ENCODE measurements at regions not wholly inside any gene's neighbourhood (a gene's known extent, or its start where the extent isn't known, plus 50 kb on each side); places are given as distances from the start of the nearest gene placed in this dataset.

DNA sequence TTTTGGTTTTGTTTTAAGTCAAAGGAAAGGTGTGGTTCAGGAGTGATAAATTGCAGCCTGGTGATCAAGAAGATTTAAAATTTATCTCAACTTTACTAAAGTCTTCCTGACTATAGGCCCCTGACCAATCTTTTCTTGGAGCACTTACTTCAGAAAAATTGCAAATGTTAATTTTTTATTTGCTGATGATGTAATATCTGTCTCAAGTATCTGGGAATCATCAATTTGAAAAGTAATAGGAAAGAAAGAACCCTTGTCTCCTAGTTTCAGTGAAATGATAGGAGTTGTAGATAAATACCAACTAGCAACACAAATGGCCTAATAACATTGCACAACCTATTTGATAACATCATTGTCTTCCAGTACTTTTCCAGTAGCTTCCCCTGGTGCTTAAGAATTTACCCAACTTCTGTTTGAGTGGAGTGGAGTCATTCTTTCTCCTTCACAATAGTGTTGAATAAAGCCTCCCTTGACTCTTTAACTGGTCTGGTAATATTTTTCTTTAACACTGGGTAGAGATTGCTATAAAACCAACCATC lies 648.3 kb upstream of the ADGRB3 start:
- Histone ChIP-seq H3K79me2 (ENCODE audit: low read depth) (no peaks in the 10 kb centered on the region), H2AFZ (no peak overlapping the region), H3K9me3 (ENCODE audit: insufficient read depth, low read depth) (no peaks in the 10 kb centered on the region), H3K4me3 (no peak overlapping the region), H3K27ac (no peak overlapping the region), H3K4me1 (replicated peaks; ENCODE audit: insufficient read depth) (no peaks in the 10 kb centered on the region), H3K9me2 (ENCODE audit: insufficient read depth) (no peaks in the 10 kb centered on the region; the same call in 1 of the 2 replicates), H3K4me2 (no peak overlapping the region), H3F3A (ENCODE audit: insufficient read depth, low read depth) (no peaks in the 10 kb centered on the region), H3K36me3 (ENCODE audit: low read depth) (no peaks in the 10 kb centered on the region), H4K20me1 (ENCODE audit: insufficient read depth) (no peaks in the 10 kb centered on the region), H3K27me3 (ENCODE audit: insufficient read depth, low read depth) (no peaks in the 10 kb centered on the region)
- ChIA-PET CTCF (no interaction called here), POLR2A (ENCODE audit: unreplicated experiment) (no interaction called here)
- no peak for DNase-seq
- BruUV-seq (replicated peaks), result no TSS peak
- TF ChIP-seq EZH2 (IDR thresholded peaks at IDR 0.05; ENCODE audit: low read depth) (no peak), CTCF (conservative IDR thresholded peaks at IDR 0.05) (no peak)
- intact Hi-C loops (cut with micrococcal nuclease; ENCODE audit: unreplicated experiment), result no loop called here

GRCh38 chr6:67976486-67976885 lies 658.6 kb upstream of the ADGRB3 start:
- no peaks in the 10 kb centered on the region for H3K9me2 ChIP-seq (ENCODE audit: insufficient read depth)
- no peaks in the 10 kb centered on the region for H4K20me1 ChIP-seq (ENCODE audit: insufficient read depth)
- ChIA-PET POLR2A (ENCODE audit: unreplicated experiment) (no interaction called here), CTCF (no interaction called here)
- no peaks in the 10 kb centered on the region for H3K9me3 ChIP-seq (ENCODE audit: insufficient read depth, low read depth)
- DNase-seq, result no peak
- no peaks in the 10 kb centered on the region for H3K27me3 ChIP-seq (ENCODE audit: insufficient read depth, low read depth)
- no TSS peak for BruUV-seq (replicated peaks)
- no peak overlapping the region for H3K4me2 ChIP-seq
- H3K36me3 ChIP-seq (ENCODE audit: low read depth), result no peaks in the 10 kb centered on the region
- no peak overlapping the region for H3K4me3 ChIP-seq
- intact Hi-C loops (cut with micrococcal nuclease; ENCODE audit: unreplicated experiment), result no loop called here
- H3K27ac ChIP-seq, result no peak overlapping the region
- TF ChIP-seq CTCF (conservative IDR thresholded peaks at IDR 0.05), result no peak
- TF ChIP-seq EZH2 (IDR thresholded peaks at IDR 0.05; ENCODE audit: low read depth), result no peak
- H3F3A ChIP-seq (ENCODE audit: insufficient read depth, low read depth), result no peaks in the 10 kb centered on the region
- H3K4me1 ChIP-seq (replicated peaks; ENCODE audit: insufficient read depth), result no peaks in the 10 kb centered on the region
- no peaks in the 10 kb centered on the region for H3K79me2 ChIP-seq (ENCODE audit: low read depth)
- no peak overlapping the region for H2AFZ ChIP-seq

GRCh38 chr6:67974931-67975330 lies 660.2 kb upstream of the ADGRB3 start:
- Histone ChIP-seq H3K36me3 (ENCODE audit: low read depth) (no peaks in the 10 kb centered on the region), H2AFZ (no peak overlapping the region), H3K27me3 (ENCODE audit: insufficient read depth, low read depth) (no peaks in the 10 kb centered on the region), H4K20me1 (ENCODE audit: insufficient read depth) (no peaks in the 10 kb centered on the region), H3K27ac (no peak overlapping the region), H3K4me3 (no peak overlapping the region), H3K9me3 (ENCODE audit: insufficient read depth, low read depth) (no peaks in the 10 kb centered on the region), H3K9me2 (ENCODE audit: insufficient read depth) (no peaks in the 10 kb centered on the region), H3K79me2 (ENCODE audit: low read depth) (no peaks in the 10 kb centered on the region), H3F3A (ENCODE audit: insufficient read depth, low read depth) (no peaks in the 10 kb centered on the region), H3K4me2 (no peak overlapping the region), H3K4me1 (replicated peaks; ENCODE audit: insufficient read depth) (no peaks in the 10 kb centered on the region)
- POLR2A ChIA-PET (ENCODE audit: unreplicated experiment), result no interaction called here
- DNase-seq, result no peak
- TF ChIP-seq EZH2 (IDR thresholded peaks at IDR 0.05; ENCODE audit: low read depth), result no peak
- no peak for TF ChIP-seq CTCF (conservative IDR thresholded peaks at IDR 0.05)
- intact Hi-C loops (cut with micrococcal nuclease; ENCODE audit: unreplicated experiment), result no loop called here
- CTCF ChIA-PET, result no interaction called here
- BruUV-seq (replicated peaks), result no TSS peak

Measured in PC-9 (cell line).